Panc1 (cell line): ENCODE measurements at regions not wholly inside any gene's neighbourhood (a gene's known extent, or its start where the extent isn't known, plus 50 kb on each side); places are given as distances from the start of the nearest gene placed in this dataset.

ENCODE experiments used
- POLR2AphosphoS5 ChIP-seq: IDR thresholded peaks from 2 replicates; pipeline ENCODE4 v1.6.1; 2012; ENCODE audit warnings: mild to moderate bottlenecking, low read depth, low read length, moderate library complexity
- SIN3A ChIP-seq: IDR thresholded peaks from 2 replicates; pipeline ENCODE4 v1.6.1; 2012; ENCODE audit warnings: low read depth, mild to moderate bottlenecking, low read length, moderate library complexity, borderline replicate concordance; ENCODE audit not compliant: insufficient read depth
- TCF7L2 ChIP-seq: IDR thresholded peaks from 2 replicates; pipeline ENCODE4 v1.6.1; 2011; ENCODE audit warnings: mild to moderate bottlenecking, low read depth, low read length, inconsistent platforms
- TF ChIP-seq, protein P1 (sequence below): fragments of 450-650 bp; IDR thresholded peaks from 2 replicates; pipeline ENCODE4 v1.5.1; 2017; ENCODE audit warnings: mild to moderate bottlenecking
- TF ChIP-seq, protein P2 (sequence below), 2 experiments: IDR thresholded peaks; 2 replicates each; pipeline ENCODE4 v1.6.1; 2011 to 2012; ENCODE audit warnings: low read depth in 2 of 2, control low read depth in 1 of 2, low read length in 1 of 2, mild to moderate bottlenecking in 1 of 2, moderate library complexity in 1 of 2; ENCODE audit not compliant: insufficient read depth in 1 of 2

DNA sequence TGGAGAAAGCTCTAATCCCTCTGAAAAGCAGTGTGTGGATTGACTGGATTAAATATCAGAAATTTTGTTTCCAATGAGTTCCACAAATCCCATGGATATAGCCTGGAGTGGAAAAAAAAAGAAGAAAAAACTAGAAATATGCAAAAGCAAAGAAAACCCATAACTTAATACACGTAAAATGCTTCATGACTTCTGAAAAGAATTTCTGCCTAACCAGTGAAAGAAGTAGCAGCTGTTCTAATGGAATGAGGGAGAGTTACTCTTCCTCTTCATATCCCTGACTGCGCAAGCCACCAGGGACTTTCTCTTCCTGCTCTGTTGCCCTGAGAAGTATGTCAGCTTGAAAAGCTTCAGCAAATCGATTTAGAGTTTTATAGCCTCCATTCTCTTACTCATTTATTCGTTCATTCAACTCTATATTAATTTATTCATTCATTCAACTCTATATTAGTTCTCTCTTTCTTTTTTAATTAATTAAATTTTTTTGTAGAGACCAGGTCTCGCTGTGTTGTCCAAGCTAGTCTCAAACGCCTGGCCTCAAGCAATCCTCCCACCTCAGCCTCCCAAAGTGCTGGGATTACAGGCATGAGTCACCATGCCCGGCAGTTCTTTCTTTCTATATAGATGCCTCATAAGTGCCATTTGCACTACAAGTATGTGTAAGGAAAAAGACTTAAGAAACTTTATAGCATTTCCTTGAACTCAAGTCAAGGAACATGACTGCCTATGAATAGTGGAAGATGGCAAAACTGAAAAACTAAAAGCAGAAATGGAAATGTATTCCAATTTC, 447.3 kb upstream of the NRP1 start:
- TF ChIP-seq, protein P1, sequence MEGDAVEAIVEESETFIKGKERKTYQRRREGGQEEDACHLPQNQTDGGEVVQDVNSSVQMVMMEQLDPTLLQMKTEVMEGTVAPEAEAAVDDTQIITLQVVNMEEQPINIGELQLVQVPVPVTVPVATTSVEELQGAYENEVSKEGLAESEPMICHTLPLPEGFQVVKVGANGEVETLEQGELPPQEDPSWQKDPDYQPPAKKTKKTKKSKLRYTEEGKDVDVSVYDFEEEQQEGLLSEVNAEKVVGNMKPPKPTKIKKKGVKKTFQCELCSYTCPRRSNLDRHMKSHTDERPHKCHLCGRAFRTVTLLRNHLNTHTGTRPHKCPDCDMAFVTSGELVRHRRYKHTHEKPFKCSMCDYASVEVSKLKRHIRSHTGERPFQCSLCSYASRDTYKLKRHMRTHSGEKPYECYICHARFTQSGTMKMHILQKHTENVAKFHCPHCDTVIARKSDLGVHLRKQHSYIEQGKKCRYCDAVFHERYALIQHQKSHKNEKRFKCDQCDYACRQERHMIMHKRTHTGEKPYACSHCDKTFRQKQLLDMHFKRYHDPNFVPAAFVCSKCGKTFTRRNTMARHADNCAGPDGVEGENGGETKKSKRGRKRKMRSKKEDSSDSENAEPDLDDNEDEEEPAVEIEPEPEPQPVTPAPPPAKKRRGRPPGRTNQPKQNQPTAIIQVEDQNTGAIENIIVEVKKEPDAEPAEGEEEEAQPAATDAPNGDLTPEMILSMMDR: no peak
- TF ChIP-seq, protein P2, sequence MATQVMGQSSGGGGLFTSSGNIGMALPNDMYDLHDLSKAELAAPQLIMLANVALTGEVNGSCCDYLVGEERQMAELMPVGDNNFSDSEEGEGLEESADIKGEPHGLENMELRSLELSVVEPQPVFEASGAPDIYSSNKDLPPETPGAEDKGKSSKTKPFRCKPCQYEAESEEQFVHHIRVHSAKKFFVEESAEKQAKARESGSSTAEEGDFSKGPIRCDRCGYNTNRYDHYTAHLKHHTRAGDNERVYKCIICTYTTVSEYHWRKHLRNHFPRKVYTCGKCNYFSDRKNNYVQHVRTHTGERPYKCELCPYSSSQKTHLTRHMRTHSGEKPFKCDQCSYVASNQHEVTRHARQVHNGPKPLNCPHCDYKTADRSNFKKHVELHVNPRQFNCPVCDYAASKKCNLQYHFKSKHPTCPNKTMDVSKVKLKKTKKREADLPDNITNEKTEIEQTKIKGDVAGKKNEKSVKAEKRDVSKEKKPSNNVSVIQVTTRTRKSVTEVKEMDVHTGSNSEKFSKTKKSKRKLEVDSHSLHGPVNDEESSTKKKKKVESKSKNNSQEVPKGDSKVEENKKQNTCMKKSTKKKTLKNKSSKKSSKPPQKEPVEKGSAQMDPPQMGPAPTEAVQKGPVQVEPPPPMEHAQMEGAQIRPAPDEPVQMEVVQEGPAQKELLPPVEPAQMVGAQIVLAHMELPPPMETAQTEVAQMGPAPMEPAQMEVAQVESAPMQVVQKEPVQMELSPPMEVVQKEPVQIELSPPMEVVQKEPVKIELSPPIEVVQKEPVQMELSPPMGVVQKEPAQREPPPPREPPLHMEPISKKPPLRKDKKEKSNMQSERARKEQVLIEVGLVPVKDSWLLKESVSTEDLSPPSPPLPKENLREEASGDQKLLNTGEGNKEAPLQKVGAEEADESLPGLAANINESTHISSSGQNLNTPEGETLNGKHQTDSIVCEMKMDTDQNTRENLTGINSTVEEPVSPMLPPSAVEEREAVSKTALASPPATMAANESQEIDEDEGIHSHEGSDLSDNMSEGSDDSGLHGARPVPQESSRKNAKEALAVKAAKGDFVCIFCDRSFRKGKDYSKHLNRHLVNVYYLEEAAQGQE (IDR thresholded peaks at IDR 0.05; ENCODE audit: insufficient read depth in 1 of 2, low read depth in 2 of 2, low read length in 1 of 2): no peak
- TF ChIP-seq POLR2AphosphoS5 (no peak), TCF7L2 (no peak), SIN3A (no peak)
